Stimulated activated naive CD4-positive, alpha-beta T cell (primary cell): ENCODE measurements at regions not wholly inside any gene's neighbourhood (a gene's known extent, or its start where the extent isn't known, plus 50 kb on each side); places are given as distances from the start of the nearest gene placed in this dataset.

Experiments
- DNase-seq, 6 experiments: peaks; one replicate each; lab custom pipeline; 2025; lab: John Stamatoyannopoulos, UW

DNA sequence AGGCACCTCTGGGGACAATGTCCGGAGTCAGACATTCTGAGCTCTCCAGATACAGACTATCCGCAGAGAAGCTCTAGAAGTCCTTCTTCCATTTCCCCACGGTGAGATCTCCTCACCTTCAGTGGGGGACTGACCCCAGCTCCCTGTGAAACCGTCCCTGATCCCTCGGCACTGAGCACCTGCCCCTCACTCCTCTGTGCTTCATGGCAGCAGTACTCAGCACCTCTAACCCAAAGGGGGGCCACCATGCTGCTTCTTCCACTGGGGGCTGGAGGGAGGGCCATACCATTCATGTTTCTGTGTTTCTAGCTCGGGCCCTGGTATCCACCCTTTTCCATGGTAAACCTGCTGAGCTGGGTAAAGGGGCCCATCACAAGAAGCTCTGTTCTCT, 321.7 kb downstream of the BRD1 start:
- DNase-seq, result no peak

DNA sequence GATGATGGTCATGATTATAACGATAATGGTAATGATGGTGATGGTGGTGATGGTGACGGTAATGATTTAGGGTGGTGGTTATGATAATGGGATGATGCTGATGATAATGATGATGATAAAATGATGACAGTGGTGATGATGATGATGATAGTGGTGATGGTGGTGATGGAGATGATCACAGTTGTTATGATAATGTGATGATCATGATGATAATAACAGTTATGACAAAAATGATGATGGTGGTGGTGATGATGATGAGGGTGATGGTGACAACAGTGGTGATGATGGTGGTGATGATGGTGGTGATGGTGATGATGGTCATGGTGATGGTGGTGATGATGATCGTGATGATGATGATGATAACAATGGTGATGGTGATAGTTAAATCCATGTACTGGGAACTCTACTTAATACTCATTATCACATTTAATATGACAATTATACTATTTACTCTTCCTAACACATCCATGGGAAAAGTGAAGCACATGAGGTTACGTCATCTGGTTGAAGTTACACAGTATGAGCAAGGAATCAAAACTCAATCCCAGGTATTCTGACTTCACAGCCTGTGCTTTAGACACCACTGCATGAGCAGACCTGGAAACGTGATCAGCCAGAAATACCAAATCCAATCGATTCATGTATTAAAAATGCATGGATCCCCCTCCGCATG, 322.2 kb downstream of the BRD1 start:
- DNase-seq, result no peak

DNA sequence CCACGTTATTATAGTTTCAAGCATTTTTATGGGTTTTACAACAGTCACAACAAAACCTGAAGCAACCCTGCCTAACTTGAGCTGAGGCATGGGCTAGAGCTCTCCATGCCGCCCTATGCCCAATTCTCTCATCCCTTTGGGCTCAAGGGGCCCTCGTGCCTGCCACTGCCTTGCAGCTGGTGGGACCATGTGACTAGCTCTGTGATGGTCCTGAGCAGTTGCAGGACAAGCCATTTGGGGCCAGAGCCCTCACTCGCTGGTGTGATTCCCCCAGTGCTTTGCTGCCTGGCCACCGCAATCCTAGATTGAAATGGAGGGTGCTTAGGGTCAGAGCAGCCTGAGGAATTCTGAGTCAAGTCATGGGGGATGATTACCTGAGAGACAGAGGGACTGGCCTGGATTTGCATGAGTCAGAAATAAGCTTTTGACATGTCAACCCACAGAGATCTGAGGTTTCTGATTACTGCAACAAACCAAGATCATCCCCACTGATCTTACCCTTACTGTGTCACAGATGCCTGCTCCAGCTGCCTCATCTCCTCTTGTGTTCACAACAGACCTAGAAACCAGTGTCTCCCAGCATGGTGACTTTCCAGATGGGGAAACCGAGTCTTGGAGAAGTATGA, 323.7 kb downstream of the BRD1 start:
- DNase-seq, result no peak

DNA sequence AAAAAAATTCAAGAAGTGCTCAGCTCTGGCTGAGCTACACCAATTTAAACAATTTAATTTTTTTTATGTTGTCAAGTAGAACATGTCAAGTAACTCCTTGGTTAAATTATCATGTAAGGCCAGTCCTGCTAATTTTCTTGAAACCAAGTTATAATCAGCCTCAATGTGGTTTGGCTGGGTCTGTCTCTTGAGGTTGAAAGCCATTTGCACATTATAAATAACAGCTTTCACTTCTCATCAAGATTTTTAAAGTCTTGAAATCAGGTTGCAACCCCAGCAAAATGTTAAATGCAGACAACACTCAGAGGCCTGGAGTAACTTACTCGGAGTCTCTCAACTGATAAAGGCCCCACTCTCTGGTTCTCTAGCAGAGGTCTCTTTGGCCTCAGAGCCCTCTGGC, 324.4 kb downstream of the BRD1 start:
- no peak for DNase-seq

DNA sequence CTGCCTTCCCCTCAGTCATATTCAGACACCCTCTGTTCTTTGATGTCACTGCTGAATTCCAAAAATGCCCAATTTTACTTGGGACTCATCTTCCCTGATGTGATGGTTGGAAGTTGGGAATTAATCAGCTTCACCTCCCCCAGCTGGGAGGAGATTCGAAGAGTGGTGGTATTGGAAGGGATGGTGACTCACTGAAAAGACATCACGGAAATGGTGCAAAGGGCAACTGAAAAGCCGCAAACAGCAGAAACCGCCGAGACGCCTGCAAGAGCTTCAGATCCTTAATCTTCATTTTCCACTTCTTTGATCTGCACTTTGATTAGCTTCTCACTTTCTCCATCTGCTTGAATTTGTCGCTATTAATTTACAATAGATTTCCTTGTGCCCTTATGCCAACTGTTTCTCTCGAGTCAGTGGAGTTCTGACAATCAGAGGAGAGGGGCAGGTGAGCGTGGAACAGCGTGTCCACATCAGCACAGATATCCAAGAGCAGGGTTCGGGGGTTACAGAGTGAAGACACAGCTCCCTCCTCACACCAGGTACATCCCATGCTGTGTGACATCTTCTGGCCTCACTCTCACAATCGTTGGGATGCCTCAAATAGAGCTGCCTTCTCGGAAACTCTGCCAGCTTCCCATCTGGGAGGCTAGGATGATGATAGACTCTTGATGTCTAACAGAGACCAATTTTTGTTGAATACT, 325.4 kb downstream of the BRD1 start:
- DNase-seq, result no peak

DNA sequence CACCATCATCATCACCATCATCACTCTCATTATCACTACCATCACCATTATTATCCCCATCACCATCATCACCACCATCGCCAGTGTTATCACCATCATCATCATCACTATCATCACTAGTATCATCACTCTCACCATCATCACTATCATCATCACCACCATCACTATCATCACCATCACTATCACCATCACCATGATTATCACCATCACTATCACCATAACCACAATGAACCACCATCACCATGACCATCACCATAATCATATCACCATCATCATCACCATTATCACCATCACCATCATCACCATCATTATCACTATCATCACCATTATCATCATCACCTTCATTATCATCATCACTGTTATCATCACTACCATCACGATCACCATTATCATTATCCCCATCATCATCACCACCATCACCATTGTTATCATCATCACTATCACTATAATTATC, 326.7 kb downstream of the BRD1 start:
- no peak for DNase-seq

DNA sequence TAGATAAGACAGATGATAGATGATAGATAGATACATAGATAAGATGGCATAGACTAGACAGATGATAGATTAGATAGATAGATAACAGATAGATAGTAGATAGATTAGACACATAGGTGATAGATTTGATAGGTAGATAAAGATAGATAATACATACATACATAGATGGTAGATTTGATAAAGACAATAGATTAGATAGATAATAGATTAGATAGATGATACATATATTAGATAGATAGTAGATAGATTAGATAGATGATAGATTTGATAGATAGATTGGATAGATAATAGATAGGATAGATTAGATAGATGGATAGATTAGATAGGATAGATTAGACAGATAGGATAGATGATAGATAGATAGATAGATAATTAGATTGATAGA, 327.6 kb downstream of the BRD1 start:
- DNase-seq, result no peak

DNA sequence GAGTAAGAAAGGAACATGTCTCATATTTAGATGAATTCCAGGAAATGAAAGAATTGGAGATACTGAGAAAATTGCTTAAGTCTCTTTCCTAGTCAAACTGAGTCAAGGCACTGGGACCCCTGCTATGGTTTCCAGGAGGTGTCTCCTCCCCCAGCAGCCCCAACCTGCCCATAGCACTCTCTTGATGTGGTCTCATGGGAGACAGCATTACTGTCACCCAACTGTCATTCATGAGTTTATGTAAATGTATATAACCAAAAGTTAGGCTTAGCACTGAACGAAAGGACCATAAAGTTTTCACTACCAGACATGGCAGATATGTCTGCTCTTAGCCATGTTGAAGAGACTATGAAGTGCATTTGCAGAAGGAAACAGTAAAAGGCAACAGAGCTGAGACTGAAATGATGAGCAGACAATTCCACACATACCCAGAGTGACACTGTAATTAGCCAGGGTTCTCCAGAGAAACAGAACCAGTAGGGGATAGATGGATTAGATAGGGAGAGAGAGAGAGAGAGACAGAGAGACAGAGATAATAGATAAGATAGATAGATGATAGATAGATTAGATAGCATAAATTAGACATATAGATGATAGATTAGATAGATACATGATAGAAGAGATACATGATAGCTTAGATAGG, 328.1 kb downstream of the BRD1 start:
- DNase-seq, result no peak

DNA sequence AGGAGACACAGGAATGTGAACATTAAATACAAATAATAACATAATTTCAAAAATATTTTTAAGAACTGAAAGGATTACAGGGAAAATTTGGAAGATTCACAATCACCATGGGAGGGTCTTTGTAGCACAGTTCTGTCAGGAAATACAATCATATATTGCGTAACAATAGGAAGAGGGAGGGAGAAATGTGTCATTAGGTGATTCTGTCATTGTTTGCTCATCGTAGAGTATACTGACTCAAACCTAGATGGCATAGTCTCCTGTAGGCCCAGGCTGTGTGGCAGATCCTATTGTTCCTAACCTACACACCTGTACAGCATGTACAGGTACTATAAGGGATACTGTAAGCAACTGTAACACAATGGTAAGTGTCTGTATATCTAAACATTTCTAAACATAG, 330.4 kb downstream of the BRD1 start:
- DNase-seq, result no peak

DNA sequence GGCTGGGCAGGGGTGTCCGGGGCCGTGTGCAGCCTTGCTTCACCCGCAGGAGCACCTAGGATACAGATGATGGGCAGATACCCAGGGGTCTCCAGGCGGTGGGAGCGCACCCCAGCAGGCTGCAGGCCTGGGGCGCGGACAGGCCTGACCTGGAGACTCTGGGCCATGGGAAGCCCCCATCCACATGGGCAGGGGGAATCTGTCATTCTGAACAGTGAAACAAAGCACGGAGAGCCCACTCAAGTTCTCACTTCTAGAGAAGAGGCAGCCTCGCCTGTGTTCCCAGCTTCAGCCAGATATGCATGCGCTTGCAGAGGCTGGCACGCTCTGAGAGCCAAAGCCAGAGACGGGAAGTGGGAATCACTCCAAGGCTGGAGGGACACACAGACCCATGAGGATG, 333.1 kb downstream of the BRD1 start:
- no peak for DNase-seq

DNA sequence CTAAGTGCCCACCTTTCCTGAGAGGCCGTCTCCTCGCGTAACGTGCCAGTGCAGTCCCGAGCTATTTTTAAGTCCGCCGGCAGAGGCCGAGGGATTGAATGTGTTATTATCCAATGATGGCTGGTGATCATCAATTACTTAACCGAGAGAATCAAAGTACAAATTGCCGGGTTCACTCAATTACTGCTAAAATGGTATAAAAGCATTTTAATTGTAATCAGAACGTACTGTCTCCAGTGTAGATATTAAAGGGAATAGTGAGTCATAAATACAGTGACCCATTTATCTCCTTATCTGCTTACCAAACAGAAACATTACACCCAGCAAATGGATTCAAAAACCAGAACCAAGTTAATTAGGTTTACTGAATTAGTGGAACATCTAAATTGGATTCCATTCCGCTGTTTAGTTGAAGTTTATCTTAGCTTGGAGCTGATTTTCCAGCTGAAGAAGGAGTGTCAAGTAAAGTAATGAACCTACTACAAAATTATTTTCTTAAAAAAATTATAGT, 334.9 kb downstream of the BRD1 start:
- no peak for DNase-seq

DNA sequence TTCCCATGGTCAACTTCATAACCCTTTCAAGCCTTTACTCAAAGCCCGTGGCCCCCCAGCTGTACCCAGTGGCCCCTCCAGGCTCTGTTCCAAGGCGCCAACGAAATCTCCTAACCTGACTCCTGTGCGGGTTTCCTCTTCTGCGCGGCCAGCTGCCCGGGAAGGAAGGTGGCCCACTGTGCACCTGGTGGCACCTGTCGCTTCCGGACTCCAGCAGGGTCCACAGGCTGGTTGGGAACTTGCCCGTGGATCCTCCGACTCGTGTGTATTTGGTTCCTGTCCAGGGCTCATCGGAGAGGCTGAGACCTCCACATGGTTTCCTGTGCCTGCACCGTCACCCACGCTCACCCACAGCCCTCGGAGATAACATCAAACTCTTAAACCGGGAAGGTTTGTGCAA, 335.4 kb downstream of the BRD1 start:
- DNase-seq, result no peak

DNA sequence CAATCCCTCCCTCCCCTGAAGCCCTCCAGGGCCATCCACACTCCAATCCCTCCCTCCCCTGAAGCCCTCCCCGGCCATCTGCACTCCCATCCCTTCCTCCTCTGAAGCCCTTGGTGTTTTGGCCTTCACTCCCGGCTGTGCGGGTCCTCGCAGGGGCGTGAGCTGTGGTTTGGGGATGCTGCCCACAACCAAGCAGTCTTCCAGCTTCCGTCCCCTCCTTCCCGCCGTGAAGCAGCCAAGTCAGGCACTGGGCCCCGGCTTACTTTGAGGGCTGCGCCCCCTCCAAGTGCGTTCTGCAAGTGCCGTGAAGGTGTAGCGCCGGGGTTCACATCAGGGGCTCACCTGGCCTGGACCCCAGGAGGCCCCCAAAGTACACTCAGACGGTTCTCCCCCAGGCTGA, 335.9 kb downstream of the BRD1 start:
- DNase-seq, result no peak

DNA sequence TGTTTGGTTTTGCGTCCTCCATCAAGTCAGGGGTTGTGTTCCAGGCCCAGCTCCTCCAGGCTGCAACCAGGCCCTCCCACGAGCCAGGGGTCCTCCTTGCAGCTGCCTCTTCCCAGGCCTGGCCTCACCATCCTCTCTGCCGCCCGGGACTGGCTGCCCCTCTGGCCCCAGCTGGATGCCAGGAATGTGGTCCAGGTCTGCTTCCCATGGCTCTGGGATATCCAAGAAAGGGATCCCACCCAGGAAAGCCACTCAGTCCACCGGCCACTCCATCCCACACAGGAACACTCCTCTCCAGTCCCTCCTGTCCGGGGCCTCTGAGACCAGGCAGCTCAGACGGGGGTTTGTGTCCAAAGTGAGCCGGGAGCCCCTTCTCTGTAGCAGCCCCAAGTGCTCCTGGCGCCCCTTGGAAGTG, 336.4 kb downstream of the BRD1 start:
- DNase-seq, result no peak

DNA sequence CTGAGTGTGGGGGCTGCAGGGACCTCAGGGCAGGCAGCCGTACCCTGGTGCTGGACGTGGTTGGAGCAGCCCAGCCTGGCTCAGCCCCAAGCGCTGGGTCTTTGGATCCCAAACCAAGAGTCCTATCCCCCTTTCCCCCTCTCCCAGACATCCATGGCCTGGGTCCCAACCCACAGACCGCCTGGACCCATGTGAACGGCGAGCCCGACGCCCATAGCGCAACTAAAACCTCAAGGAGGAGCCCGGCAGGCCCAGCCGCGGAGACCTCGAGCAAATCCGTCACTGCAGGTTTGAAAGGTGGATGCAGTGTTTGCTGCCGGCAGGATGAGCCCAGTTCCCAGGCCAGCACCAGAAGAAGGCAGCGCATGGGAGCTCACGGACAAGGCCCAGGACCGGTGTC, 337.0 kb downstream of the BRD1 start:
- no peak for DNase-seq

DNA sequence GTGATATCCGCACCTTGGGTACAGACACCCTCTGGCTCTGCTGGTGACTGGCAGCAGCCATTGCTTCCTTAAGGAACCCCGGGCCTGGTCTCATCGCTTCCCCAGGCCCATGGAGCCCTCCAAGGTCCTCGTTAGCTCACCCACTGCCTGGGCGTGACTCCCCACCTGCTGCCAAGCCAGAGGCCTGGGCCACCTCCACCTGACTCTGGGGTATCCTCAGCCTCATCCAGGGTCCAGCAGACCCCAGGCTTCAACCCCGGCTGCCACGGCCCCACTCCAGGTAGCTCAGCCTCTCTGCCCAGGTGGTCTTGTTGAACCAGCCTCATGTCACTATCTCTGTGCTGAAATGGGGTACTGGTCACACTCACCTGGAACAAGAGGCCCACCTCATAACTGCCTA, 337.9 kb downstream of the BRD1 start:
- DNase-seq, result no peak

DNA sequence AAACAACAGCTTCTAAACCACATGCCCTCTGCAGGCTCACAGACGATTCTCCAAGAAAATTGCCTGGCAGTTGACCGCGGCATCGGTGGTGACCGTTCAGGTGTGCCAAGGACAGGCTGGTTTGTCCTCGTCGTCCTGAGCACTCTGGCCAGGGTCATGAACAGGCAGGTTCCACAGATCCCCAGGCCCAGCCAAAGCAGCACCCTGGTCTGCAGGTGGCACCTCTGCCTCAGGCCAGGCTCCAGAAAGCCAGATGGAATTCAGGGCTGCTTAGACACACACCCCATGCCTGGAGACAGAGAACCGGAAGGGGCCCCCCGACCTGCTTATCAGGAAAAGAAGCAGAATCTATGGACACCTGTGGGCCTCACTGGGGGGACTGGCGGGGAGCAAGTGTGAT, 338.7 kb downstream of the BRD1 start:
- DNase-seq, result no peak

DNA sequence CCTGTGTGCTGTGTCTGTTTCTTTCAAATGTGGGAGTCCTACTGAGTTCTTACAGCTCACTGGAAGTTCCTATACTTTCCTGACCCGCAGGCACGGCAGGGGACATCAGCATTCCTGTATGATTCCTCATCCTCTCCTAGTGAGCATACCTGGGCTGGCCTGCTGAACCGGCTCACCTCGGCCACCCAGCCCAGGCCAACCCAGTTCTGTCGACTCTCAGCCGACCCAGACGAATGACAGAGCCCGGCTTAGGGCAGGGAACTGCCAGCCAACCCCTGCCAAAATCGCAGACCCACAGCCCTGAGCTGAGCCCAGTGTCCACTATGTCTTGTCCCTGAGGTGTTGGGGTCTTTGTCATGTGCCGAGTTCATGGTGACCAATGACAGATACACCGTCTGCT, 339.7 kb downstream of the BRD1 start:
- no peak for DNase-seq

DNA sequence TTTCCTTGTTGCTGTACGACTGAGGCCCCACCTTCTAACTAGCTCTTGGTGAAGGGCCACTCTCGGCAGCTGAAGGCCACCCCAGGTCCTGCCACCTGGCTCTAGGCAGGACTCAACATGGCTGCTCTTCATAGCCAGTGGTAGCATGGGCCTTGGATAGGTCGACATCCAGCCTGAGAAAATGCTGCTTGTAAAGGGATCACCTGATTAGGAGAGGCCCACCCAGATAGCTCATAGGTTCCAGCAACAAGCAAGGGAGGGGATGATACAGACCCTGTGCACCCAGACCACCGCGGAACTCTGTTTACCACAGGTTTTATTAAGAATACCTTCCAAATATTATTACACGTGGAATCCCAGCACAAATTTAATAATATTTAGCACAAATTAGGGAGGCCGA, 341.4 kb downstream of the BRD1 start:
- DNase-seq, result no peak

DNA sequence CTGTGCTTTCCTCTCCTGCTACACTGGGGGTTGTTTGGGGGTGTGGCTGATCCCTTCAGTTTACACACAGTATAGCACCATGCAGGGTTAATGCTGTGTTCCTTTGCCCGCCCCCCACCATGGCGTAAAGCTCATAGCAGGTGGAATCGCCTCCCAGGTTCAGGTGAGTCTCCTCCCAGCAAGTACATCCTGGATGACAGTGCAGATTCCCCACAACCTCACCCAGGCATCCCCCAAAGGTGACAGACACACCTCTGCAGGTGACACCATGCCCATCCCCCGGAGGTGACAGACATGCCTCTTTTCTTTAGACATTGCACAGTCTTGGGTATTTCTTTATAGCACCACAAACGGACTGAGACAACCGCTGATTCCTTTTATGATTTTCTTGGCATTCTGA, 343.7 kb downstream of the BRD1 start:
- no peak for DNase-seq

DNA sequence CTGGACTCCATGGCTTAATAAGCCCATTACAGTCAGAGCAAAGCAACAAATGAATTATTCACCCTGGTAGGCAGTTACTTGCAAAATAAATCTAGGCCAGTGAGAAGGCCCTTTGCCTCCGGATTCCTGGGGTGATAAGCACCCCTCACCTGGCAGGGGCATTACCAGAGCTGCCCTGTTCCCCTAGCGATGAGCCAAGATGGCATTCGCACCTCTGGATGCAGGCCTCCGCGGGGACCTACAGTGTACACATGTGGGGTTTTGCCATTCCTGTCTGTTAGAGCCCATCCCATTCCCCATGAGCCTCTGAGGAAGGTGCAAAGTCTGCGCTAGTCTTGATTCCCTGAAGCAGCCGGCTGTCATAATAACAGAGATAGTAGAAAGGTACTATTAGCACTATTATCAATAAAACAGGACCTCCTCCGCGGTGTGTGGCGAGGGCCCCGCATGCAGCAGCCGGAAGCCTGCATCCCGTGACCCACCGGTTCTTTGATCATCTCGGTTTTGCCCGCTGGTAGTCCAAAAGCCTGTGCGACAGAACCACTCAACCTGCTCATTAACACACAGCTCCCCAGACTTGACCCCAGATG, 344.3 kb downstream of the BRD1 start:
- DNase-seq, result no peak

DNA sequence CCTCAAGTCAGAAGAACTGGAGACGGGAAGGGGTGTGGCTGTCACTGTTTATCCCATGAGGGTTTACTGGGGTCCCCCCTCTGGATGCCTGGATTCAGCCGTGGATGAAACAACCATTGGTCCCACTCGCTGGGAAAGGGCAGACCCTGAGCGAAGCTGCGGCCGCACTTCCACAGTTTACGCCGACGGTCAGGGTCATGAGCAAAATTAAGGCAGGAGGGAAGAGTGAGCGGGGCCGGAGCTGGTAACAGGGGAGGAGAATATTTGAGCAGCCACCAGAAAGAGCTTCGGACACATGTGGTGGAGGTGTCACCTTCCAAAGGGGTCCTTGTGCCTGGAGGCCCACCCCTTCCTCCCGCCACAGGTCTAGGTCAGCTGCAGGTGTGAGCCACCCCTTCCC, 344.9 kb downstream of the BRD1 start:
- no peak for DNase-seq
